HG03060 (cell line): ENCODE measurements at regions not wholly inside any gene's neighbourhood (a gene's known extent, or its start where the extent isn't known, plus 50 kb on each side); places are given as distances from the start of the nearest gene placed in this dataset.

Experiments
- ATAC-seq: cut with Tn5 transposase; IDR thresholded peaks from one replicate; pipeline ENCODE4 v1.9.1; 2021; ENCODE audit warnings: low read depth, moderate number of reproducible peaks; ENCODE audit not compliant: unreplicated experiment

DNA sequence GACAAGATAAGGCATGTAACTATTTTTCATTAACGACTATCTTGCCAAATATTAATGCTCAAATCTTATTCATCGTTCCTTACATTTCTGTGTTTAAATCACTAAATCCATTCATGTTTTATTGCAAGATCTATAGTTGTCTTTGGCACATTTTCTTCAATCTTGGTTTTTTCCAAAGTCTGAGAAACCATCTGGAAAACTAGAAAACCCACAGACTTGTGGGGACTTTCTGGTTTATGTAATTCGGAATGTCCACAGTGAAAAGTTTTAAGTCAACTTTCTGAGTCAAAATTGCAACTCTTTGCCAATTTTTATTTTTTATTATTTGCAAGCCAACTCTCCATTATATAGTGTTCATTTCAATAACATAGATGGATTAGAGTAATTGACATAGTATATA lies 520.8 kb upstream of the ADAMTS5 start:
- ATAC-seq = no peak

DNA sequence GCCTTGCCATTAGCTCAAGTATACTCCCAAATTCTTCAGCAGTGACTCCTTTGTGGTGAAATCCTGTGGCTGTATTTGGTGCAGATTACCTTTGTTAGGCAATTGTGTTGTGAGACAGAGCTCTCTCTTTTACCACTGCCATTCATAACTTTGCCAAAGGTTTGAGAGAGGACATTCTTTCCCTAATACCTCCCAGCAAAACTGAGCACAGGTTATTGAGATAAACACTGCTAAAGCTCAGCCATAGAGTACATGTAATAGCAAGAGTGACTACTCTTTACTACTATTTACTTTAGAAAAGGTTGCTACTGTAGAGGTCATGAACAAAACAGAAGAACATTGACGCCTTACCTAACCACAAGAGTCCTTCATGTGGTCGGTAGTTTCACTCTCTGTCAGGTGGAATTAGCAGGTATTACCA lies 514.0 kb upstream of the ADAMTS5 start:
- ATAC-seq = no peak

DNA sequence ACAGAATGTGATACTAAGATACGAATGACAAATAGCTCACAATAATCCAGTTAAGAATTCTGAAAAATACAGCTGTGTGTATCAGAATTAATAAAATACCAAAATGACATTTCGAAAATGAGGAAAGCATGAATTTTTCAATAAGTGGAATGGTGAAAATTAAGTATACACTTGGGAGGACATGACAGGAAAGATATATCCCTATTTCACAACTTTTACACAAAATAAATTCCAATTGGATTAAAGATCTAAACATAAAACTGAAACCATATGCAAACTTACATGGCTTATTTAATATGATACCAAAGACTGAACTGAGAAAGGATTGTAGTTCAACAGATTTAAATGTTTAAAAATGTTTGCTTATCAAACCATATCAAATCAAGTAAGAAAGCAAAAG lies 510.4 kb upstream of the ADAMTS5 start:
- ATAC-seq = no peak

DNA sequence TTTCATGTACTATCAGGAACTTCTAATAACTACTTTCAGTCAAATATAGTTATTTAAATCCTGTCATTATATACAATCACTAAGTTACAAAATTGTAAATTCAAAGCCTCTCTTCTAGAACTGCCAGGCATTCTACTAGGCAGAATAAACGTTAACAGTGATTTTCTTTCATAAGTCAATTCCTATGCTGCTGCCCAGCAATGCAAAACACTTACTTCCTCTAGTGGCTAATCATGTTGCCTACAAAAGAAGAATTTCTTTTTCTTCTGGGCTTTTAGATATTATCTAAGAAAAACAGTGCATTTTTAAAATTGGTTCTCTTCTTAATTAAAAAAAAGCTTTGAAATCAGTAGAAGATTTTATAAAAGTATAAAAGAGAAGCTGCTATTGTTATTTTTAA lies 509.8 kb upstream of the ADAMTS5 start:
- no peak for ATAC-seq

DNA sequence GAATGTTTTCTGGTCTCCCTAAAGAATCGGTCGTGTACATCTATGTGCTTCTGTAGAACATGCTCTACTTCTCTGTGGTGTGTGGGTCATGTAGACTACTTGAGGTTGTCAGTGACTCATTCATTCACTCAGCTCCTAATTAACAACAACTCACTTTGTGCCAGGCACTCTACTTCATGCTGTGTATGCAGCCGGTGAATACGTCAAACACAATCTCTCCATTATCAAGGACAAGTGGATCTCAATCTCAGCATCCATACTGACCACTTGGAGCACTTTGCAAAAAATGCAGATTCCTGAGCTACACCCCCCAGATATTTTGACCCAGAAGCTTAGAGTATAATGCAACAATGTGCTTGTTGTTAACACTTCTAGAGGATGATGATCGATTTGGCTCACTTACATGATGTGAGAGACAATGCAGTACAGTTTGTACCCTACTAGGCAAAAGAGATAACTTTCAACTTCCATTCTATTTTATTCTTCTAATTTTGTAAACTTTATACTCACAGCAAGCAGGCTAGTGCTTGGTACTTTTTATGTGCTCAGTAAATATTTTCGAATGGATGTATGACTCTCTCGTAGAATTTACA lies 508.6 kb upstream of the ADAMTS5 start:
- ATAC-seq = no peak

DNA sequence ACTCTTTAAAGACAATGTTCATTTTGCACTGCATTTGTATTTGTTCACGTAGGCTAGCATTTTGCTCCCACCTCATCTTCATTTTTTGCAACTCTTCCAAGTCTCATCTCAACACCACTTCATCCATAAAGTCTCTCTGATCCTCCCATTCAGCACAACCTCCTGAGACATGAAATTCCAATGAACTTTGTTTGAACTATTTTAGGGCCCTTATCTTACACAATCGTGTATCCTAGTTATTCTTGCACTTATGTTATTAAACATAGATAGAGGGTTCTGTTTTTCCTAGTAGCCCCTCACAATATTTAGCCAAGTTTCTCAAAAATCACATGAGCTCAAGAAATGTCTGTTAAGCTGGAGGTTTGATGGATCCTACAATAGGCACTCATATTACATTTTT lies 500.5 kb upstream of the ADAMTS5 start:
- no peak for ATAC-seq

DNA sequence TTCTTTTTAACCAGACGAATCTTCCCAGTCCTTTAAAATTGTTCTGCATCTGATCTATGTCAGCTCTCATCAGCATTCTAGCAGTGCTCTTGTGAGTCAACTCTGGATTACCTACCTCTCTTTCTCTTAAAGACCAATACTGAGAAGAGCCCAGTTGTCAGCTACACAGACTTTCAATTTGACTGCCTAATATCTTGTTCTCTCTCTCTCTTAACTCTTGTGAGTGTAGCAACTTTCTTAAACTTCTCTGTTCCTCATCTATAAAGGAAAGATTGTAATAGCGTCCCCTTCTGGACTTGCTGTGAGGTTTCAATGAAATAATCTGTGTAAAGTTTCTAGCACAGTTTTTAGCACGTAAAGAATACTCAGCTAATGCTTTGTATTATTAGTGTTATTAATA lies 499.3 kb upstream of the ADAMTS5 start:
- ATAC-seq = no peak

DNA sequence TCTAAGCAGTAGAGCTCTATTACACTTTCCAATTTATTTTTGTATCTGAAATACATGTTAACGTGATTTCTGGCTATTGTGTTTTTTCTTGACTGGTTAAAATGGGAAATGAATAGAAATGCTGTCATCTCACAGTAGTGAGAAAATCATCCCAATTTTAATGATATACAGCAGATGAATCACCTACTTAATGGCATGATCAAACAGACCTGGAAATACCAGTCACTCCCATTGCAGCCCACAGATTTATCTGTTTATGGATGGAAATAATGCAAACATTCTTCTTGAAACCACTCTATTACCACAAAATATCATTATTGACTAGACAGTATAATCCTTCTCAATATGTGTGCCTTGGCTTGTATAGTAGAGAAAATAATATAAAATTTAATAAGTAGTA lies 497.8 kb upstream of the ADAMTS5 start:
- no peak for ATAC-seq

DNA sequence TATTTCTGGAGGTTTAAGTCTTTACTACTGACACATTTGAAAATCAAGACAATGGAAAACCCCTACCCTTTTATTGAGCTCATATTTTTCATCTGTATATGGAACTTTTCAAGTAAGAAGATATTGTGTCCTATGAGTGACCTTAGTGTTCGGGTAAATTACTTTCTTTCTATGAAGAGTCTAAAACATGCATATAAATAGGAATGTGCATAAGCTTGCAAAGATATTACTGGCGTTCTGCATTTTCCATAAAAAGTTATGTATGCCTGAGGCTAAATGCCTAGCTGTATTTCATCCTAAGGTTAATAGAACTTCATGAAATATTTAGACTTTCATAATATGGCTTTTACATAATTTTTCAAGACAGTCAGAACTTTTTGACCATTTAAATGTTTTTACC lies 495.8 kb upstream of the ADAMTS5 start:
- no peak for ATAC-seq

DNA sequence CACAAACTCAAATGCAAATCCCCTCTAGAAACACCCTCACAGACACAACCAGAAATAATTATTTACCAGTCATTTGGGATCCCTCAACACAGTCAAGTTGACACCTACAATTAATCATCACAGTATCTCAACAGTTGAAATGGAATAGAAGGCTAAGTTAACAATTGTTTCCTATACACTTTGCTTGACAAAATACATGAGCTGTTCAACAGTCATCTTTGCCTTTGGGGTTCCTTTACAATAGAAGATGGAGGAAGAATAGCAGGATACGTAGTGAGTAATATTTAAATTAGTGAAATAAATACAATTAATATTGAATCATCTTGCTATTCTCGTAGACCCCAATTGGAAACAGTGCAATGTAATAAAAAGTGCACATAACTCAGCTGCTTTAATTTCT lies 487.3 kb upstream of the ADAMTS5 start:
- ATAC-seq = no peak

DNA sequence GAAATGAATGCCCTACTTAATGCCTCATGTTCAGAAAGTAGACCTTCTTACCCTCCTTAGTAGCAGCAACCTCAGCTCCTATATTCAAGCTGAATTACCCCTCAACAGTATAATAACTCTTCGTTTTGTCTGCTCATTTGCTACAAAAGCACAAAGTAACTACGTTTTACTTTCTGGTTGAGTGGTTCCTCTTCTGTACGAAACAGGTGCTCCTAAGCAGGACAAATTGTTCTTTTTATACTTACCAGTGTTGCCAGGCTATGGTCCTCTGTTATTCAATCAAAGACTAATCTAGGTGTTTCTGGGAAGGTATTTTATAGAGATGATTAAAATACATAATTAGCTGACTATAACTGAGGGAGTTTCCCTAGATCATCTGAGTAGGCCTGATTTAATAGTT lies 484.2 kb upstream of the ADAMTS5 start:
- no peak for ATAC-seq

DNA sequence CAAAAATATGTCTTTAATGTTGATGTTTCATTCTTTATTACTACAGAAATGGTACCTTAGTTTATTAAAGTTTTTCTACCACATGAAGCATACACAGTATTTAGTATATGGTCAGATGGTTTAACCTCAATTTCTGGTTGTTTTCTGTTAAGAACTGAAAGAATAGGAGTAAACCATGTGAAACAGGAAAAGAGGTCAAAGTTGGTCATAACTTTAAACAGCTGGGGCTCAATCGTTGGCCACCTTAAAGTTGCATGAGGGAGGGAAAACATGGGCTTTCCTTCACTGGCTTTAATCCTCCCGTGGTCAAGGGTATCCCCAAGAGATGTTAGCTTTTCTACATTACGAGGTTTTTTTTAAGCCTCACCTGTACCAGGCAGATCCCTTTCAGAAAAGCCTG lies 483.3 kb upstream of the ADAMTS5 start:
- no peak for ATAC-seq

DNA sequence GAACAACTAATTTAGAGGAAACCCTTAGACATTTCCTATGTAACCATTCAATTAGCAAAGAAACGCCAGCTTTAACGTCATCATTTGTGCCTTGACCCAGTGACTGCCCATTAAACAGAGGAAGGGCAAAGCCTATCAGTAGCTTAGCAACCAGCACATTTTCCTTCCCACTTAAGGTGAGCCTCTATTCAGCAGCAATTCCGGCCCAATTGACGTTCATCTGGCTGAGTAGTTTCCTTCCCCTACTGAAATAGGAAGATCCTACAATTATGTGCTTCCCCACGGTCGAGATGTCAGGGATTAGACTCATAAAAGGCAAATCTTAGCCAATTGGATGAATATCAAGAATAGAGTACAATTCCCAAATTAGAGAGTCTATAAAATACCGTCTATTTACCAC lies 482.1 kb upstream of the ADAMTS5 start:
- no peak for ATAC-seq

DNA sequence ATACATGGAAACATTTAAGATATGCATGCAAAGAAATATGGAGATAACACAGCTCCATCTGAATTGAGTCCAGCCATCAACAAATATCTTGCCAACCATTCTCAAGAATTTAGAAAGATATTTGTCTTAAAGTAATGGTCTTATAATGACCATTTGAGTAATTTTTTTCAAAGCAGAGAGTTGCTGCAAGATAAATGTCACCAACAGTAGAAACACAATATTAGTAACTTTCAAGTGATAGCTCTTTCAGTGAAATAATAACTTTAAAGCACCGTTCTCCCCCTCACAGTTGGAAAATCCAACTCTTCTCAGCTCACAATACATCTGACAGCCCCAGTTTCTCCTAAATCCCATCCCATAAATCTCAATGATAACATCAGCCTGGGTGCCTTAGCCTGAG lies 481.0 kb upstream of the ADAMTS5 start:
- ATAC-seq = no peak

DNA sequence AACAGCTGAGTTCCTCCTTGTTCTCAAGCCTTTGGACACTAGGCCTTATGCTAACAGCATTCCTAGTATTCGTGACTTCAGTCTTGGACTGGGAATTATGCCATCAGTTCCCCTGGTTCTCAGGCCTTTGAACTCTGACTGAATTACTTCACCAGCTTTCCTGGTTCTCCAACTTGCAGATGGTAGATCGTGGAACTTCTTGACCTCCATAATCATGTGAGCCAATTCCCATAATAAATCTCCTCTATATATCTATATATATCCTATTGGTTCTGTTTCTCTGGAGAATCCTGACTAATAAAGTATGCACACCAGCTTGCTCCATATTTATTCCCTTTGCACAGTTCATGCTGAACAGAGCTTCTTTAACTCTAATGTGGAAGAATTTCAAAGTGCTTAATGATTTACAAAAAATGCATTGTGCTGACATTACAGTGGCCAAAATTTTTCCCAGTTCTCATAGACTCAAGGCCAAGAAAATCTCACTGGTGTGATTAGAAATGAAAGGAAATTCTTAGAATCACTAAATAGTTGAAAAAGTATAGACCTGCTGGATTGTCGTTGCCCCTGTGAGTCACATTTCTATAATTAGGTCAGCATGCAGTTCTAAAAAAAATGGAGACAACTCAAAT lies 462.9 kb upstream of the ADAMTS5 start:
- no peak for ATAC-seq

DNA sequence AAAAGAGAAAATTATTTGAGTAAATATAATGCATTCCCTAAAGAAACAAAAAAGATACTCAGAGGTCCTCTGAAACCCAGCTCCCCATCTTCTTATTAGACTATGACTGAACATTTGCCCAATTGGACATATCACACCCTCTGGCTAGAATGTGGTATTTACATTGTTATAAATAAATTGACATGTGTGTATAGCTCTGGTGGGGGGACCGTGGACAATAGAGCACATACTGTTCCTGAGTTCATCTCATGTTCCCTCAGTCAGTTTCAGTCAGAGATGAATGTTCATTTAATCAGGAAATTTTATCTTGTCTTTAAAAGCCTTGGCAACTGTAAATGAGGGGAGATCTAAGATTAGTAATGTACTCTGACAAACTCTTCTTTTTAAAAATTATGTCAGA lies 459.3 kb upstream of the ADAMTS5 start:
- no peak for ATAC-seq

DNA sequence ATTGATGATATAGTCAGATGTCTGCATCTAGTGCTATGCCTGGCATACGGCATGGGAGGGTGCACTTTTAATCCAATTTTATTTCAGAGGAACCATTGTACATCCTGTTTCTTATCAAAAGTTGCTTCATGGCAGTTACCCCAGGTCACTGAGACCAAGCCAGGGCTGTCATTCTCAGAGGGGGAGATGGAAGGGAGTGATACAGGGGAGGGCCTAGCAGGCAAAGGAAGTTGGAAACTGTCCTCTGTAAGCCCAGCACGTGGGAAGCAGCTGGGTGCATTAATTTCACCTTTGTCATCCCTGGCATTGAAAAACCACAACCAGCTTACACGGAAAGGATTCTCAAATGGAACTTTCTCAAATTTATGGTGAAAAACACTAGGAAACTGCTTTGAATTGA lies 458.7 kb upstream of the ADAMTS5 start:
- no peak for ATAC-seq

DNA sequence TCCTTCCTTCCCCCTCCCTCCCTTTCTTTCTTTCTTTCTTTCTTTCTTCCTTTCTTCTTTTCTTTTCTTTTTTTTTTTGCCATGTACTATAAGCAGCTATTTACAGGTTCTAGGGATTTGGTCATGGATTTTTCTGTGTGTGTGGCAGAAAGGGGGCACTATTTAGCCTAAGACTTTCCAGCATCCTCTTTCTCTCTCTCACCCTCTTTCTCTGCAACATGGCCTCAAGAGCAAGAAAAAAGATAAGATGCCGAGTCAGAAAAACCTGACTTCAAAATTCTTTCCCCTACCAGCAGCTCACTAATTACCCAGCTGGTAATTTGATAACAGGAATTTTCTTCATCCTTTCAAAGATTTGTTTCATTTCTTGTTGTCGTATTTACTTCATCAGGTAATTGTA lies 458.3 kb upstream of the ADAMTS5 start:
- no peak for ATAC-seq

DNA sequence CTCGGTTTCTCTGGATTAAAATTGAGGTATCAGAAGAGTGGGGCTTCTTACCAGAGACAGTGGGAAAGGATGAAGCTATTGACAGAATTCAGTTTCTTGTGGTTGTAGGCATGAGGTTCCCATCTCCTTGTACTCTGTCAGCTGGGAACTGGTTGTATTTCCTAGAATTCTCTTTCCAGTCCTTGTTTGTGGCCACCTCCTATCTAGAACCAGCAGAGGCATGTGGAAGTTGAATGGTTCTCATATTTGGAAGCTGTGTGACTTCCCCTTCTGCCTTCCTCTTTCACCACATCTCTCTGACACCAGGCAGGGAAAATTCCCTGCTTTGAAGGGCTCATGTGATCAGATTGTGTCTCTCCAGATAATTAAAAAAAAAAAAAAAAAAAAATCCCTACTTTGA lies 457.7 kb upstream of the ADAMTS5 start:
- no peak for ATAC-seq

DNA sequence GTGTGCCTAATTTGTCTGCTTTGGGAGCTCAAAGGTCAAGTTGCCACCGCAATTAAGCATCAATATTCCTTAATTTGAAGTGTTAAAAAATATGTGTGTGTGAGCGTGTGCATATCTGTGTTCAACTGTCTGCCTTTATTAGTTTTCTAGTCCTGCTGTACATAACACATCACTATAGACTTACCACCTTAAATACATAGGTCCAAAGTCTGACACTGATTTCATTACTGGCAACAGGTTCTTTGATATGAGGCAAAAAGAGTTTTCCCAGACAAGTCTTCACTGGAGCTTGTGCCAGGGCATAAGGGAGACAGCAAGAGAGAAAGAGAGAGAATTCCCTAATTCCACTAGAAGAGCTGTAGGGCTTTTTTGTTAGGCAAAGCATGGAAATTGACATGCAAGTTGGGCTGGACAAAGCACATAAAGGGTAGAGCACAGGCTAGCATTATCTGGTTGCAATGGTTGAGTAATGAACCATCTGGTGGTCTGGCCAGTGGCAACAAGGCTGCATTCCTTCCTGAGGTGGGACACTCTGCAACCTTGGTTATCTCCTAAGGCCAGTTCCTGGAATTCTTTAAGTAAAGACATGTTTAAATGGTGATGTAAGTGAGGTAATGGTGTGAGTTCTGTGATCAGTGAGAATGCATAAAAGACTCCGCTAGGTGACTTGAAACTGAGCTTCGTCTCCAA lies 457.2 kb upstream of the ADAMTS5 start:
- ATAC-seq = no peak

DNA sequence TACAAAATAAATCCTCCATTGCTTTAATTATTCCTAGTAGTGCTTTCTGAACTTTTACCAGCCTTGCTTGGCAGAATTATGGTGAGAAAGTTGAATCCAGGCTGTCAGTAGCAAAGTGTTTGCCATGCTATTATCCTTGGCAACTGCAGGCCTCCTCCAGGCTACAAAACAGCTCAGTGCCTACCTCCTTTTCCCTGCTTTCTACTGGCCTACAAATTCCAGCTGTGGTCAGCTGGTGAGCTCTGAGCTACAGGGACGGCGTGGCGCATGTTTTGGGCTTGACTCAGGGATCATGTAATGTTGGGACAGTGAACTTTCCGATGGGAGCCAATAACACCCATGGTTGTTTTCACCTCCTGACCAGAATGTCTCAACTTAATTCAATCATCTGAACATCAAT lies 456.1 kb upstream of the ADAMTS5 start:
- no peak for ATAC-seq

DNA sequence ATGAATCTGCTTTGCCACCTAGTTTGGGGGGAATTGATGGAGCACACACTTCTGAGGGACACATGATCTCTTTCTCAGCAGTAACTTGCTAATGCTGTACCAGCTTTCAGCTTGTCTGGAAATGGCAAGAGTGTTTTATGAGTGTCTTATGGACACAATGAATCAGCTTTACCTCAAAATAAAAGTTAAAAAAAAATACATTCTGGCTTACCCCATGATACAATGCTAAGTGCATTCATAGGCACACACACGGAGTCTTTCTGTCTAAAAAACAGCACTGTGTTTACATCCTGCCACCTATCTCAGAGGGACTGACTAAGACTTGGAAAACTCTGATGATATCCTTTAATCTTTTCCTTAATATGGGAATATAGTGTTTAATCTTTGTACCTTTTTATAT lies 455.5 kb upstream of the ADAMTS5 start:
- no peak for ATAC-seq
